Brain microvascular endothelial cell (primary cell): ENCODE measurements at regions not wholly inside any gene's neighbourhood (a gene's known extent, or its start where the extent isn't known, plus 50 kb on each side); places are given as distances from the start of the nearest gene placed in this dataset.
"Not testable (repeated sequence)": the region's sequence is repeated elsewhere in the genome, so short reads cannot be mapped to it uniquely, and the experiment has no call there.

Source experiments
- DNase-seq: peaks from one replicate; pipeline ENCODE4 v3.0.0-alpha.2; 2020
- H3K27ac ChIP-seq: fragments of 250-450 bp; sonication (Bioruptor Pico); 2 replicates; pipeline ENCODE4 v1.5.1; 2020; ENCODE audit warnings: mild to moderate bottlenecking, moderate library complexity
- H3K27me3 ChIP-seq: fragments of 250-450 bp; sonication (Bioruptor Pico); replicated peaks from 2 replicates; pipeline ENCODE4 v1.5.1; 2020; ENCODE audit warnings: mild to moderate bottlenecking
- H3K36me3 ChIP-seq: fragments of 250-450 bp; sonication (Bioruptor Pico); replicated peaks from 2 replicates; pipeline ENCODE4 v1.5.1; 2020; ENCODE audit warnings: mild to moderate bottlenecking
- H3K4me3 ChIP-seq: 2 replicates; pipeline ENCODE4 v1.5.1; 2011; ENCODE audit warnings: low read depth, mild to moderate bottlenecking, control low read depth, low read length, moderate library complexity
- in situ Hi-C: cut with HindIII; loops from 2 replicates; pipeline ENCODE4 v1.10.0; 2017; ENCODE audit warnings: low sequenced_read_pairs, low pct_ligation_motif_present
- TF ChIP-seq, protein P1 (sequence below): IDR thresholded peaks from 2 replicates; pipeline ENCODE4 v1.5.1; 2011; ENCODE audit warnings: low read depth, mild to moderate bottlenecking, moderate library complexity, low read length, control low read depth, inconsistent platforms; ENCODE audit errors: missing control alignments

DNA sequence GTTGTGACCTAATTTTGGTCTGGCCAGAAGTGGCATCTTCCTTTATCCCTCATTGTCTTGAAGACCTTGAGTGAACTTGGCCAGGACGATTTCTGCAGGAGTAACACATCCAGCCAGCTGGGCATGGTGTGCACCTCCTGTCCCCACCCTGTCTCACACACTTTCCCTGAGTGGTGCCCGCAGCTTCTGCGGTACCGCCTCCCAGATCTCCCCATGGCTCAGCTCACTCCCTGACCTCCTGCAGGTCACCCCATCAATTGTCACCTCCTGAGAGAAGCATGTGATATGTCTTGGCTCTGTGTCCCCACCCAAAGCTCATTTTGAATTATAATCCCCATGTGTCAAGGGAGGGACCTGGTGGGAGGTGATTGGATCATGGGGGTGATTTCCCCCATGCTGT, 50.2 kb upstream of the TP53I11 start:
- TF ChIP-seq, protein P1, sequence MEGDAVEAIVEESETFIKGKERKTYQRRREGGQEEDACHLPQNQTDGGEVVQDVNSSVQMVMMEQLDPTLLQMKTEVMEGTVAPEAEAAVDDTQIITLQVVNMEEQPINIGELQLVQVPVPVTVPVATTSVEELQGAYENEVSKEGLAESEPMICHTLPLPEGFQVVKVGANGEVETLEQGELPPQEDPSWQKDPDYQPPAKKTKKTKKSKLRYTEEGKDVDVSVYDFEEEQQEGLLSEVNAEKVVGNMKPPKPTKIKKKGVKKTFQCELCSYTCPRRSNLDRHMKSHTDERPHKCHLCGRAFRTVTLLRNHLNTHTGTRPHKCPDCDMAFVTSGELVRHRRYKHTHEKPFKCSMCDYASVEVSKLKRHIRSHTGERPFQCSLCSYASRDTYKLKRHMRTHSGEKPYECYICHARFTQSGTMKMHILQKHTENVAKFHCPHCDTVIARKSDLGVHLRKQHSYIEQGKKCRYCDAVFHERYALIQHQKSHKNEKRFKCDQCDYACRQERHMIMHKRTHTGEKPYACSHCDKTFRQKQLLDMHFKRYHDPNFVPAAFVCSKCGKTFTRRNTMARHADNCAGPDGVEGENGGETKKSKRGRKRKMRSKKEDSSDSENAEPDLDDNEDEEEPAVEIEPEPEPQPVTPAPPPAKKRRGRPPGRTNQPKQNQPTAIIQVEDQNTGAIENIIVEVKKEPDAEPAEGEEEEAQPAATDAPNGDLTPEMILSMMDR, result no peak
- Histone ChIP-seq H3K27ac (no peak overlapping the region), H3K27me3 (peaks cover 3% of the 10 kb centered on the region), H3K4me3 (no peak overlapping the region), H3K36me3 (no peaks in the 10 kb centered on the region)
- DNase-seq, result no peak
- in situ Hi-C loops, result no loop called here

- in situ Hi-C loops, result no loop called here
- Histone ChIP-seq H3K27ac (no peak overlapping the region), H3K27me3 (peaks cover 5% of the 10 kb centered on the region), H3K4me3 (no peak overlapping the region), H3K36me3 (no peaks in the 10 kb centered on the region)
- no peak for DNase-seq
- TF ChIP-seq, protein P1, result no peak
Measured at GRCh38 chr11:45001466-45002165, 50.9 kb upstream of the TP53I11 start.

GRCh38 chr11:45005106-45005505, 54.4 kb upstream of the TP53I11 start:
- Histone ChIP-seq H3K27me3 (peaks cover 9% of the 10 kb centered on the region), H3K36me3 (no peaks in the 10 kb centered on the region), H3K4me3 (no peak overlapping the region), H3K27ac (no peak overlapping the region)
- in situ Hi-C loops, result no loop called here
- no peak for DNase-seq
- TF ChIP-seq, protein P1, result no peak

DNA sequence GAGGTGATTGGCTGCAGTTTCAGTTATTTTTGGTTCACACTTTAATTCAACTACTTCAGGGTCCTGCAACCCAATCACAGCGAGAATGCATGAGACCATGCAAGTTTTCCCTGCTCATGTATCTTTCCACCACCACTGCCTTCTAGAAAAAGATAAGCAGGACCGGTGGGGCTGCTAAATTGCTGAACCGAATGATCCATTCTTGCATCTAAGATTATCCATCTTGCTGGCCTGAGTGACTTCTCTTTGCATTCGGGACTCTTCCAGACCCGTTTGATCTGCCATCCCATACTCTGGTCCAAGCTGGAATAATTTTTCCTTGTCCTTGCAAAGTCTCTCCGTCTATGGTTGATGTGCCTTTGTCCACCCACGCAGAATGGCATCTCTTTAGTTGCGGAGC, 56.3 kb upstream of the TP53I11 start:
- Histone ChIP-seq H3K27me3 (peaks cover 9% of the 10 kb centered on the region), H3K4me3 (no peak overlapping the region), H3K36me3 (no peaks in the 10 kb centered on the region), H3K27ac (no peak overlapping the region)
- in situ Hi-C loops, result no loop called here
- no peak for DNase-seq
- TF ChIP-seq, protein P1, result no peak

- H3K27ac ChIP-seq, H3K27me3 ChIP-seq, H3K4me3 ChIP-seq, H3K36me3 ChIP-seq, DNase-seq, in situ Hi-C loops: not testable (repeated sequence)
Measured at GRCh38 chr11:45015983-45016382, 65.3 kb upstream of the TP53I11 start.

DNA sequence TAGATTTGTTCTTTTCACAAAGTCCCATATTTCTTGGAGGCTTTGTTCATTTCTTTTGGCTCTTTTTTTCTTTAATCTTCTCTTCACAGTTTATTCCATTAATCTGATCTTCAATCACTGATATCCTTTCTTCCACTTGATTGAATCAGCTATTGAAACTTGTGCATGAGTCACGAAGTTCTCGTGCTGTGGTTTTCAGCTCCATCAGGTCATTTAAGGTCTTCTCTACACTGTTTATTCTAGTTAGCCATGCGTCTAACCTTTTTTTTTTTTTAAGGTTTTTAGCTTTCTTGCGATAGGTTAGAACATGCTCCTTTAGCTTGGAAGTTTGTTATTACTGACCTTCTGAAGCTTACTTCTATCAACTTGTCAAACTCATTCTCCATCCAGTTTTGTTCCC, 65.8 kb upstream of the TP53I11 start:
- H3K36me3 ChIP-seq, H3K4me3 ChIP-seq, in situ Hi-C loops, DNase-seq, H3K27me3 ChIP-seq, H3K27ac ChIP-seq: not testable (repeated sequence)

DNA sequence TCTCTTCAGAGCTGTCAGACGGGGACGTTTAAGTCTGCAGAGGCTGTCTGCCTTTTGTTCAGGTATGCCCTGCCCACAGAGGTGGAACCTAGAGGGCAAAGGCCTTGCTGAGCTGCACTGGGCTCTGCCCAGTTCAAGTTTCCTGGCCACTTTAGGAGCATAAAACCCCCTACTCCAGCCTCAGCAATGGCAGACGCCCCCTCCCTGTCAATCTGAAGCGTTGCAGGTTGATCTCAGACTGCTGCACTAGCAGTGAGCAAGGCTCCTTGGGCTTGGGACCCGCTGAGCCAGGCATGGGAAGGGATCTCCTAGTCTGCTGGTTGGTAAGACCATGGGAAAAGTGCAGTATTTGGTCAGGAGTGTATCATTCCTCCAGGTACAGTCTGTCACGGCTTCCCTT, 66.6 kb upstream of the TP53I11 start:
- no peak overlapping the region for H3K4me3 ChIP-seq
- H3K27ac ChIP-seq, result no peak overlapping the region
- H3K27me3 ChIP-seq, result peaks cover 5% of the 10 kb centered on the region
- DNase-seq, result no peak
- in situ Hi-C loops, result no loop called here
- H3K36me3 ChIP-seq, result no peaks in the 10 kb centered on the region
- TF ChIP-seq, protein P1, result peak; percentile 17
